PFSK-1 (cell line): ENCODE measurements at regions not wholly inside any gene's neighbourhood (a gene's known extent, or its start where the extent isn't known, plus 50 kb on each side); places are given as distances from the start of the nearest gene placed in this dataset.

Source experiments
- FOXP2 ChIP-seq: optimal IDR thresholded peaks from 2 replicates; pipeline ENCODE3; 2011; ENCODE audit warnings: borderline replicate concordance, control low read depth, inconsistent platforms; ENCODE audit not compliant: insufficient read depth; ENCODE audit errors: extremely low read length, extremely low read depth
- POLR2AphosphoS5 ChIP-seq: IDR thresholded peaks from 2 replicates; pipeline ENCODE4 v1.6.1; 2012; ENCODE audit warnings: low read depth, mild to moderate bottlenecking, control low read depth, low read length, moderate library complexity
- REST ChIP-seq, 2 experiments: IDR thresholded peaks; 2 replicates each; pipeline versions ENCODE4 v1.6.1 to v1.8.0; 2011 to 2012; ENCODE audit warnings: low read depth in 2 of 2, low read length in 2 of 2, control low read depth in 1 of 2, inconsistent platforms in 1 of 2, mild to moderate bottlenecking in 1 of 2, moderate library complexity in 1 of 2; ENCODE audit not compliant: insufficient read depth in 1 of 2
- SIN3A ChIP-seq: IDR thresholded peaks from 2 replicates; pipeline ENCODE4 v1.6.1; 2012; ENCODE audit warnings: mild to moderate bottlenecking, low read length, moderate library complexity, borderline replicate concordance; ENCODE audit not compliant: insufficient read depth
- TAF1 ChIP-seq: IDR thresholded peaks from 2 replicates; pipeline ENCODE4 v1.6.1; 2012; ENCODE audit warnings: low read length, control low read depth, borderline replicate concordance; ENCODE audit not compliant: insufficient read depth

GRCh38 chr4:28233724-28234123 is 1373.1 kb downstream of the STIM2 start:
- TF ChIP-seq SIN3A (no peak), TAF1 (no peak), POLR2AphosphoS5 (no peak), FOXP2 (no peak), REST (IDR thresholded peaks at IDR 0.05; ENCODE audit: insufficient read depth in 1 of 2, low read depth in 2 of 2, low read length in 2 of 2) (no peak)

- TF ChIP-seq TAF1 = no peak
- TF ChIP-seq POLR2AphosphoS5 = no peak
- TF ChIP-seq FOXP2 = no peak
- no peak for TF ChIP-seq SIN3A
- no peak for TF ChIP-seq REST (IDR thresholded peaks at IDR 0.05; ENCODE audit: insufficient read depth in 1 of 2, low read depth in 2 of 2, low read length in 2 of 2)
Observed at GRCh38 chr4:28238876-28239275, 1378.2 kb downstream of the STIM2 start.

DNA sequence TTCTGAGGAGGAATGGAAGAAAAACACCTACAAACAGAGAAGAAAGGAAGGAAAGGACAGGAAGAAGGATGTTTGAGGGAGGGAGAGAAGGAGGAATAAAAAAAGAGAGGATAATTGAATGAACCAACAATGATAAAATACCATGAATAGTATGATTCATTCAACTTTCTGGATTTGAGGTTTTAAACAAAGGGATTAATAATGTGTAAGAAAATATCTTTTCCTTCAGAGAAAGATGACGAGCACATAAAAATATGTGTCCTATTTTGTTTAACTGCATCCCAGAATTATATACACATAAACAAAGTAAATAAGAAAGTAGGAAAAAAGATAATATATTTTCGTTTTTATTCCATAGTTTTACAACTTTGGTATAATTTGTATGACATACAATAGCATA is 1380.4 kb downstream of the STIM2 start:
- TF ChIP-seq SIN3A (no peak), POLR2AphosphoS5 (no peak), REST (IDR thresholded peaks at IDR 0.05; ENCODE audit: insufficient read depth in 1 of 2, low read depth in 2 of 2, low read length in 2 of 2) (no peak), FOXP2 (no peak)

DNA sequence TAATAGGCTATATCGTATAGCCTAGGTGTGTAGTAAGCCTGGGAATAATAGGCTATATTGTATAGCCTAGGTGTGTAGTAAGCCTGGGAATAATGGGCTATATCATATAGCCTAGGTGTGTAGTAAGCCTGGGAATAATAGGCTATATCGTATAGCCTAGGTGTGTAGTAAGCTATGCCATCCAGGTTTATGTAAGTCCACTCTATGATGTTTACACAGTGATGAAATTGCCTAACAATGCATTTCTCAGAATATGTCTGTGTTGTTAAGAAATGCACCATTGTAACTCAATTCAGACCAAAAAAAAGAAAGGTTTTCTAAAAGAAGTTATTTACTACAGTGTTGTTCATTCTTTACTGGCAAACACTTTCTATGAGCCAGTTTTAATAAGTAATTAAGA is 1387.2 kb downstream of the STIM2 start:
- no peak for TF ChIP-seq REST (IDR thresholded peaks at IDR 0.05; ENCODE audit: insufficient read depth in 1 of 2, low read depth in 2 of 2, low read length in 2 of 2)
- no peak for TF ChIP-seq SIN3A
- TF ChIP-seq POLR2AphosphoS5 = no peak
- TF ChIP-seq FOXP2 = no peak
- TF ChIP-seq TAF1 = no peak

GRCh38 chr4:28248269-28248668 is 1387.6 kb downstream of the STIM2 start:
- no peak for TF ChIP-seq POLR2AphosphoS5
- no peak for TF ChIP-seq REST (IDR thresholded peaks at IDR 0.05; ENCODE audit: insufficient read depth in 1 of 2, low read depth in 2 of 2, low read length in 2 of 2)
- TF ChIP-seq SIN3A = no peak
- no peak for TF ChIP-seq FOXP2
